ENCODE measurements at regions not wholly inside any gene's neighbourhood (a gene's known extent, or its start where the extent isn't known, plus 50 kb on each side); places are given as distances from the start of the nearest gene placed in this dataset.
"Not testable (repeated sequence)": the region's sequence is repeated elsewhere in the genome, so short reads cannot be mapped to it uniquely, and the experiment has no call there.

- not testable (repeated sequence) for TF ChIP-seq EZH2 (IDR thresholded peaks at IDR 0.05; ENCODE audit: low read length)
- TF ChIP-seq, protein P1, sequence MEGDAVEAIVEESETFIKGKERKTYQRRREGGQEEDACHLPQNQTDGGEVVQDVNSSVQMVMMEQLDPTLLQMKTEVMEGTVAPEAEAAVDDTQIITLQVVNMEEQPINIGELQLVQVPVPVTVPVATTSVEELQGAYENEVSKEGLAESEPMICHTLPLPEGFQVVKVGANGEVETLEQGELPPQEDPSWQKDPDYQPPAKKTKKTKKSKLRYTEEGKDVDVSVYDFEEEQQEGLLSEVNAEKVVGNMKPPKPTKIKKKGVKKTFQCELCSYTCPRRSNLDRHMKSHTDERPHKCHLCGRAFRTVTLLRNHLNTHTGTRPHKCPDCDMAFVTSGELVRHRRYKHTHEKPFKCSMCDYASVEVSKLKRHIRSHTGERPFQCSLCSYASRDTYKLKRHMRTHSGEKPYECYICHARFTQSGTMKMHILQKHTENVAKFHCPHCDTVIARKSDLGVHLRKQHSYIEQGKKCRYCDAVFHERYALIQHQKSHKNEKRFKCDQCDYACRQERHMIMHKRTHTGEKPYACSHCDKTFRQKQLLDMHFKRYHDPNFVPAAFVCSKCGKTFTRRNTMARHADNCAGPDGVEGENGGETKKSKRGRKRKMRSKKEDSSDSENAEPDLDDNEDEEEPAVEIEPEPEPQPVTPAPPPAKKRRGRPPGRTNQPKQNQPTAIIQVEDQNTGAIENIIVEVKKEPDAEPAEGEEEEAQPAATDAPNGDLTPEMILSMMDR (optimal IDR thresholded peaks at IDR 0.05 in 1 of 3, IDR thresholded peaks at IDR 0.05 in 1 of 3, conservative IDR thresholded peaks at IDR 0.05 in 1 of 3; ENCODE audit: extremely low read depth in 1 of 3, insufficient read depth in 2 of 3, low read length in 3 of 3), result not testable (repeated sequence)
These were observed 71.1 kb upstream of the CLEC6A start for GRCh38 chr12:8384686-8385085.
